ENCODE measurements at regions not wholly inside any gene's neighbourhood (a gene's known extent, or its start where the extent isn't known, plus 50 kb on each side); places are given as distances from the start of the nearest gene placed in this dataset.

DNA sequence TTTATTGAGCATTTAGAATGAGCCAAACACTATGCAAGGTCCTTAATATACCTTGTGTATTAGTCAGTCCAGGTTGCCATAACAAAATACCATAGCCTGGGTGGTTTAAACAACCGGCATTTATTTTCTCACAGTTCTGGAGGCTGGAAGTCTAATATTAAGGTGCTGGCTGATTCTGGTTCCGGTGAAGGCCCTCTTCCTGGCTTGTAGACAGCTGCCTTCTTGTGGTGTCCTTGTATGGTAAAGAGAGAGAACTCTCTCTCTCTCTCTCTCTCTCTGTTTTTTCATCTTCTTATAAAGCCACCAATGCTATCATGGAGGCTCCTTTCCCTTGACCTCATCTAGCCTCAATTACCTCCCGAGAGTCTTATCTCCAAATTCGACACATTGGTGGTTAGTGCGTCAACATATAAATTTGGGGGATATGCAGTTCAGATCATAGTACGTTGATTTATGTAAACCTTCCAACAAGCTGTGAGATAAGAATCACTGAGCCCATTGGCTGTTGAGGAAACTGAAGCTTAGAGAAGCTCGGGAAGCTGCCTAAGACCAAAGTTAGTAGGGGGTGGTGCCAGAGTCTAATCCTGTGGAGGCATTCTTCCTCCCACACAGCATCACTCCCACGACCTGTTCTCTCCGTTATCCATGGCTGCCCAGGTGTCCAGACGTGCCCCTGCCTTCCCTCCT is 298.0 kb upstream of the PROK2 start:
- Histone ChIP-seq H3K36me3 (no peaks in the 10 kb centered on the region), H3K4me3 (no peak overlapping the region), H3K9me3 (no peaks in the 10 kb centered on the region), H3K27ac (no peak overlapping the region), H3K27me3 (no peaks in the 10 kb centered on the region), H3K4me1 (no peaks in the 10 kb centered on the region)
- ATAC-seq, result no peak
- DNase-seq, result no peak
- in situ Hi-C loops (cut with MboI; ENCODE audit: low sequenced_read_pairs in 4 of 4) (no loop called here), intact Hi-C loops (cut with DNase I; ENCODE audit: low total_unique reads) (no loop called here)
- no peak for TF ChIP-seq POLR2A (IDR thresholded peaks at IDR 0.05)
- TF ChIP-seq, protein P1, sequence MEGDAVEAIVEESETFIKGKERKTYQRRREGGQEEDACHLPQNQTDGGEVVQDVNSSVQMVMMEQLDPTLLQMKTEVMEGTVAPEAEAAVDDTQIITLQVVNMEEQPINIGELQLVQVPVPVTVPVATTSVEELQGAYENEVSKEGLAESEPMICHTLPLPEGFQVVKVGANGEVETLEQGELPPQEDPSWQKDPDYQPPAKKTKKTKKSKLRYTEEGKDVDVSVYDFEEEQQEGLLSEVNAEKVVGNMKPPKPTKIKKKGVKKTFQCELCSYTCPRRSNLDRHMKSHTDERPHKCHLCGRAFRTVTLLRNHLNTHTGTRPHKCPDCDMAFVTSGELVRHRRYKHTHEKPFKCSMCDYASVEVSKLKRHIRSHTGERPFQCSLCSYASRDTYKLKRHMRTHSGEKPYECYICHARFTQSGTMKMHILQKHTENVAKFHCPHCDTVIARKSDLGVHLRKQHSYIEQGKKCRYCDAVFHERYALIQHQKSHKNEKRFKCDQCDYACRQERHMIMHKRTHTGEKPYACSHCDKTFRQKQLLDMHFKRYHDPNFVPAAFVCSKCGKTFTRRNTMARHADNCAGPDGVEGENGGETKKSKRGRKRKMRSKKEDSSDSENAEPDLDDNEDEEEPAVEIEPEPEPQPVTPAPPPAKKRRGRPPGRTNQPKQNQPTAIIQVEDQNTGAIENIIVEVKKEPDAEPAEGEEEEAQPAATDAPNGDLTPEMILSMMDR (IDR thresholded peaks at IDR 0.05 in 4 of 5, conservative IDR thresholded peaks at IDR 0.05 in 1 of 5), result no peak

DNA sequence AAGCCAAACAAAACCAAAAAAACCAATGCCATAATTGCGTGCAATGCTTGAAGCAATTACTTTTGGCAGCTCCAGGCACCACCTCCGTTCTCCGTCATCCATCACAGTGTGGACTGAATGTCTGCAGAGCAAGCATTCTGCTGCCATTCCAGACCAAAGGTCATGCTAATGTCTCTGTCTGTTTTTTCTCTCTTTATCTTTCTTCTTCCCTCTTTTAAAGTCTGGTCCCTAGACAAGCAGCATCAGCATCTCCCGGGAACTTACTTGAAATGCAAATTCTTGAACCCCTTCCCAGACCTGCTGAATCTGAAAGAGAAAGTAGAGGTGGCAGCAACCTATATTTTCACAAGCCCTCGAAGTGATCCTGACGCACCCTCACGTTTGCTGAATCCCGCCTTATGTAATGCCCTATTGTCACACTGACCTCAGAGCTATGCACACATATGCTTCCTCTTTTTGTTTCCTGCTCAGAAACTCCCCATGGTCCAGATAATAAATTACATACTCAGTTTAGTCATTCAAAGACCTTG is 297.3 kb upstream of the PROK2 start:
- intact Hi-C loops (cut with DNase I; ENCODE audit: low total_unique reads) (no loop called here), in situ Hi-C loops (cut with MboI; ENCODE audit: low sequenced_read_pairs in 4 of 4) (no loop called here)
- H3K9me3 ChIP-seq, result no peaks in the 10 kb centered on the region
- no peaks in the 10 kb centered on the region for H3K36me3 ChIP-seq
- H3K27me3 ChIP-seq, result no peaks in the 10 kb centered on the region
- H3K4me1 ChIP-seq, result no peaks in the 10 kb centered on the region
- no peak overlapping the region for H3K27ac ChIP-seq
- DNase-seq (no peak), ATAC-seq (no peak)
- TF ChIP-seq POLR2A (IDR thresholded peaks at IDR 0.05), result no peak
- TF ChIP-seq, protein P1 (IDR thresholded peaks at IDR 0.05 in 4 of 5, conservative IDR thresholded peaks at IDR 0.05 in 1 of 5), result no peak
- H3K4me3 ChIP-seq, result no peak overlapping the region

DNA sequence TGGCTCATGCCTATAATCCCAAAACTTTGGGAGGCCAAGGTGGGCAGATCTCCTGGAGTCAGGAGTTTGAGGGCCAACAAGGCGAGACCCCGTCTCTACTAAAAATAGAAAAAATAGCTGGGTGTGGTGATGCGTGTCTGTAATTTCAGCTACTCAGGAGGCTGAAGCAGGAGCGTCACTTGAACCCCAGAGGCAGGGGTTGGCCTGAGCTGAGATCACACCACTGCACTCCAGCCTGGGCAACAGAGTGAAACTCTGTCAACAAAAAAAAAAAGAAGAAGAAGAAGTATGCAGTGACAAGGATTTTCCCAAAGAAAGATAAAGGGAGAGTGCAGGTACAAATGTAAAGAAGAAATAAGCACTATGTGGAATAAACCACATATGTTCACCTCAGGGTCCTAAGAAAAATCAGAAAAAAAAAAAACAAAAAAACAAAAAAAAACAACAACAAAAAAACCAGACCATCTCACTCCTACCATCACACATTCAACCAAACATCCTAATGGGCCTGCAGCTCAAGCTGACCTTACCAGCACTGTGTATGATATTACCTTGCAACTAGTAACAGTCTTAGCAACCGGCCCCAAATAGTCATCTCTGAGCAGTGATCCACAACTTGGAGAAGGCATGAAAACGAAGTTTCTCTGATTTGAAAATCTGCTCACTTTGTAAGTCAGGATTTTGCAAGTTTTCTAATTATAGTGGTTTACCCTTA is 296.7 kb upstream of the PROK2 start:
- Histone ChIP-seq H3K4me1 (no peaks in the 10 kb centered on the region), H3K36me3 (no peaks in the 10 kb centered on the region), H3K9me3 (no peaks in the 10 kb centered on the region), H3K4me3 (no peak overlapping the region), H3K27ac (no peak overlapping the region), H3K27me3 (no peaks in the 10 kb centered on the region)
- in situ Hi-C loops (cut with MboI; ENCODE audit: low sequenced_read_pairs in 4 of 4), result no loop called here
- ATAC-seq (no peak), DNase-seq (no peak)
- no peak for TF ChIP-seq POLR2A (IDR thresholded peaks at IDR 0.05)
- TF ChIP-seq, protein P1 (IDR thresholded peaks at IDR 0.05 in 4 of 5, conservative IDR thresholded peaks at IDR 0.05 in 1 of 5), result no peak
- intact Hi-C loops (cut with DNase I; ENCODE audit: low total_unique reads), result no loop called here

DNA sequence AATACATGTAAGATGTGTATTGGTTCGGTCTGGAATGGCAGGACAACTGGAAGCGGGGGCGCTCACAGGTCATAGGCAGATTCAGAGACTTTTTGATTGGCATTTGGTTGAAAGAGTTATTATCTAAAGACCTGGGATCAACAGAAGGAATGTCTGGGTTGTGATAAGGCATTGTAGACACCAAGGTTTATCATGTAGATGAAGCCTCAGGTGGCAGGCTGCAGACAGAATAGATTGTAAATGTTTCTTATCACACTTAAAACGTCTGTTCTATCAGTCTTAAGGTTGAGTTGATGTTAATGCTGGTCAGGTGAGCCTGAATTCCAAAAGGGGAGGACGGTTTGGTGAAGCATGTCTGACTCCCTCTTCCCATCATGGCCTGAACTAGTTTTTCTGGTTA is 295.9 kb upstream of the PROK2 start:
- no peak overlapping the region for H3K27ac ChIP-seq
- in situ Hi-C loops (cut with MboI; ENCODE audit: low sequenced_read_pairs in 4 of 4), result no loop called here
- TF ChIP-seq, protein P1 (IDR thresholded peaks at IDR 0.05 in 4 of 5, conservative IDR thresholded peaks at IDR 0.05 in 1 of 5), result no peak
- TF ChIP-seq POLR2A (IDR thresholded peaks at IDR 0.05), result no peak
- no peak for DNase-seq
- H3K4me1 ChIP-seq, result no peaks in the 10 kb centered on the region
- H3K27me3 ChIP-seq, result no peaks in the 10 kb centered on the region
- ATAC-seq, result no peak
- intact Hi-C loops (cut with DNase I; ENCODE audit: low total_unique reads), result no loop called here
- H3K36me3 ChIP-seq, result no peaks in the 10 kb centered on the region
- H3K4me3 ChIP-seq, result no peak overlapping the region
- no peaks in the 10 kb centered on the region for H3K9me3 ChIP-seq

Data from gastrocnemius medialis (tissue), 4 donors.